Stimulated activated CD4-positive, alpha-beta T cell treated with anti-CD3 and anti-CD28 coated beads, Interleukin-2, amount 100 ng/mL, for 24 hours (primary cell): ENCODE measurements at regions not wholly inside any gene's neighbourhood (a gene's known extent, or its start where the extent isn't known, plus 50 kb on each side); places are given as distances from the start of the nearest gene placed in this dataset.
A peak's percentile ranks its signal among the peaks of the same experiment; 100 is the strongest.
"Not testable (repeated sequence)": the region's sequence is repeated elsewhere in the genome, so short reads cannot be mapped to it uniquely, and the experiment has no call there.

Source experiments
- DNase-seq, 2 donors: peaks; one replicate each; pipeline ENCODE4 v3.0.0-alpha.2; 2020

DNA sequence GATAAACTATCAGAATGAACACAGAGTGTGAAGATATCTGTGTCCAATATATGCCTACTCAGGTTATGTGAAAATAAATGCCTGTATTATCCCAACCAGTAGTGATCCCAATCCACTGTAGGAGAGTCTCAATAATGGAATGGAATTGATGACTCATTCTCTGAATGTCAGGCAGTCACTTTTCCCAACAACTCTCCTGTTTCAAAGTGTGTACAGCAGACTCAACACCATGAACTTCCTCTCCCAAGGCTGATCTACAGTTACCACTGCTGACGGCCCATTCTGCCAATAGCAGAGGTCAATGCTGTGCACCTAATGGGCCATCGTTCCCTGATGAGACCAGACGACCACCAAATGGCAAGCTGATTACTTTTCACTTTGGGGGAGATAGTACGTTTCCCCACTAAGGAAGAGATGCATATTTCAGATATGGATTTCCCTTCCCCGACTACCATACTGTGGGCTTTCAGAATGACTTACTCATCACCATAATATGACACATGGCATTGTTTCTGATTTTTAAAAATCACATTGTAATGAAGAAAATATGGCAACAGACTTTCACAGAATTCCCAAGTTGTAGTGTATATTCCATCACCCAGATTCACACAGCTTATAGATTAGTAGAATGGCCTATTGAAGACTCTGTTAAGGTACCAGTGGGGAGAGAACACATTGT is 601.7 kb upstream of the VRK2 start:
- DNase-seq: no peak

- no peak for DNase-seq
These were observed 597.8 kb upstream of the VRK2 start for GRCh38 chr2:57448816-57449215.

- no peak for DNase-seq
These were observed 596.4 kb upstream of the VRK2 start for GRCh38 chr2:57450170-57450569.

DNA sequence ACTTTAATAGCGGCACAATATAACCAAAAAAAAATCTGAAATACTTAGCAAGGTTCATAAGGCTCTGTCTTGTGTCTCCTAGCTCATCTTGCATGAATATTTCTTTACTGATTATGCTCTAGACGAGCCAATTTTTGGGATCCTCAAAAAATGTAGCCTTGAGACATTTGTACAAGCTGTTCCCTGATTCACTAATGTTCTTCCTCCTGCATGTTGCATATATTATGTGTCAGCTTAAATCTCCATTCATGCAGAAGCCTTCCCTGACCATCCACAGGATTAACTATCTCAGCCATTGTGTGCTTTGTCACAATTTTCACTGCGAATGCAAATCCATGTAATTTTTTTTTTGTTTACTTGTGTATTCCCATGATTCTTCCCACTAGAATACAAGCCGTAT is 594.0 kb upstream of the VRK2 start:
- DNase-seq: no peak

DNA sequence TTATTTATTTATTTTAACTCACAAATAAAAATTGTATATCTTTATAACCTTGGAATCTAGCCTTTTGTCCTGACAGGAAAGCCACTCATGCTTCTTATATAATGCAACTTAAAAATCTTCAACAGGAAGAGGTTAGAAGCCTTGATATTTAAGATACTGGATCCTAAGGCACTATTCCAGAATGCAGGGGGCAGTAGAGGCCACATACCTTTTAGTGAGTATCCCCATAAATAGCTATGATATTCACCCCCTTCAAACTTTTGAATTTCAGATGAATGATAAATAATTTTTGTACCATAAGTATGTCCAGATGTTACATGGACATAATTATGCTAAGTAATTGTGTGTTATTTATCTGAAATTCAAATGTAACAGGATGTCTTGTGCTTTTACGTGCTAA is 592.7 kb upstream of the VRK2 start:
- no peak for DNase-seq

GRCh38 chr2:57460396-57461276 is 586.0 kb upstream of the VRK2 start:
- DNase-seq: no peak

DNA sequence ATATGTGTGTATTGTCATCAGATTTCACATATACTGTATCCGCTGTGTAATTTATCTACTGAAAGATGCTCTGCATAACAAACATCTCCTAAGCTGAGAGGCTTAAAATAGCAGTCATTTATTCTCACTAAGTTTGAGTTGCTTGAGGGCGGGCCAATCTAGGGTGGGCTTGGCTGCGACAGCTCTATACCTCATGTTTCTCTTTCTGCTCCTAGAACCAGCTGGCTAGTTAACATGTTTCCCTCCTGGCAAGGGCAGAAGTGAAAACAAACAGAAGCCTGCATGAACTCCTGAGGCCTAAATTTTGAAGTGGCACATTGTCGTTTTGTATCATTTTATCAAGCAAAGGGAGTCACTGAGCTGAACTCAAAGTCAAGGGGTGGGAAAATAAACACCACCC is 585.0 kb upstream of the VRK2 start:
- DNase-seq: no peak

DNA sequence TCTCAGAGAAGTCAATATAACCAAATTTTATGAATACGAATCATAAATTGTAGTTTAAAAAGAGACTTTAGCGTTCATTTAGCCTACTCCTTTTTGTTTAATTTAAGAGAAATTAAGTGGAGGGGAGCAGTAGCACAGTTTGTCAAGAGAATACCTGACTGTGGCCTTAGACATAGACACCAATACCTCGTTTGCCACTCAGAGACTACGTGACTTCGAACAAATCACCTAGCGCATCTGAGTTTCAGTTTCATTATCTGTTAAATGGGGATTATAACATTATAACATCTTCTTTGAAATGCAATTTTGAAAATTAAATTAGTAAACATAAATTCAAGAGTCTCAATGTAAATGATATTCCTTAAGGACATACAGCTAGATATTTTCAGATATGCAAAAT is 581.5 kb upstream of the VRK2 start:
- no peak for DNase-seq

GRCh38 chr2:57465967-57466366 is 580.6 kb upstream of the VRK2 start:
- no peak for DNase-seq

DNA sequence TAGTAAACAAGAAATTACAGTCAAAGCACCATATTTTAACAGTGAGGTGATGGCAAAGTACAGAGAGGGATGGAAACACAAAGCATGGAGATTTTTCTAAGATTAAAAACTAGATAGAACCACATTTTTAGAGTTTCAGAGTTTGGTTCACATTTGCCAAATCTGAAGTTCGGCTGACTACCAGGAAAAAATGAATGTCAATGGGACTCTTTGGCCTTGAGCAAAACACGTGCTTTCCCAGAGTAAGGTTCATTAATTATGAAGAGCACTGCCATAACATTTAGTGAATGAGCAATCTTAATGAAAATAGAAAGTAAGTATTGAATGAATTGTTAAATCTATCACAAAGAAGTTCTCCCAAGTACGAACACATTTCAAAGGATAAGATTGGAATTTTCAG is 571.2 kb upstream of the VRK2 start:
- DNase-seq: no peak

DNA sequence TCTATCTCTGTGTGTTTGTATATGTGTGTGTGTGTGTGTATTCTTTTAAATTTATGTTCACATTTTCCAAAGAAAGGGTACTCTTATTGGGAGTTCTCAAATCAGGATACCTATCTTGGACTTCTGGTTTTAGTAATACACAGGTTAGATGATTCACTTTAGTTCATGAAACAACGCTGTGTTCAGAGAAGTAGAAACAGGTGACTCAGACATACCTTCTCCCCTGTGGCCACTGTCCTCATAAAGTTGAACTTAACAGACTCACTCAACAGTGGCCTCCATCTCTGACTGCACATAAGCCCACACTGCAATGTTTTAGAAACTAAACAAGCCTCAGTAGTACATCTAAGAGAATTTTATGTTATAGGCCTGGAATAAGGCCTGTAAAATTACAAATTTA is 566.6 kb upstream of the VRK2 start:
- DNase-seq: no peak

DNA sequence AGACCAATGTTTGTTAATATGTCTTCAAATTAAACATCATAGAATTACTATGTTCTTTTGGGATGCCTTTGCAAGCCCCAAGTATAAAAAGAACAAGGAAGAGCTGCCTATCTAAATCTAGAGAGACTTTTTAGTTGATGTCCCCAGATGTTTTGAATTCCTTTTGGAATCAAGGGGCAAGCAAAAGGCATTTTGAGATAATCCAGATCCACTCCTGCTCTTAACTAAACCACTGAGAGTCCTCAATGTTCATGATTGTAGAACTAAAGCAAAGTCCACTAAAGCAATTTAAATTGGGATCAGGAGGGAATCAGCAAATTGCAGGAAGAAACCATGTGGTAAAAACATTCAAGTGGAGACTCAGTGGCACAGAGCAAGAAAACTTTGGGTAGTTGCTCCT is 558.5 kb upstream of the VRK2 start:
- DNase-seq: no peak

DNA sequence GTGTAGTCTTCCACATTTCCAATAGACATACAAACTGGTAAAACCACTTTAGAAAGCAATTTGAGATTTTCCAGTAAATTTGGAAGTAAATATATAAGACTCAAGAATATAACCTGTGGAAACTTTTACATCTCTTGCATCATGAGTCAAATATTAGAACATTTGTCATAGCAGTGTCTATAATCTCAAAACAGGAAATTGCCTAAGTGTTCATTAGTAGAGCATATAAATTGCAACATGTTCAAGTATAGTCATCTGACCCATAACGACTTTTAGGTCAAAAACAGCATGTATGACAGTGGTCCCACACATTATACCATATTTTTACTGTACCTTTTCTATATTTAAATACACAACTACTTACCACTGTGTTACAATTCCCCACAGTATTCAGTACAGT is 555.9 kb upstream of the VRK2 start:
- no peak for DNase-seq

GRCh38 chr2:57491213-57491612 is 555.4 kb upstream of the VRK2 start:
- no peak for DNase-seq

DNA sequence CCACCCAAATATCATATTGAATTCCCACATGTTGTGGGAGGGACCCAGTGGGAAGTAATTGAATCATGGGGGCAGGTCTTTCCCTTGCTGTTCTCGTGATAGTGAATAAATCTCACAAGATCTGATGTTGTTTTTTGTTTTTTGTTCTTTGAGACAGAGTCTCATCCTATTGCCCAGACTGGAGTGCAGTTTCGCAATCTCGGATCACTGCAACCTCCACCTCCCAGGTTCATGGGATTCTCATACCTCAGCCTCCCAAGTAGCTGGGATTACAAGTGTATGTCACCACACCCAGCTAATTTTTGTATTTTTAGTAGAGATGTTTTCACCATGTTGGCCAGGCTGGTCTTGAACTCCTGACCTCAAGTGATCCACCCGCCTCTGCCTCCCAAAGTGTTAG is 552.6 kb upstream of the VRK2 start:
- DNase-seq: not testable (repeated sequence)

GRCh38 chr2:57497489-57498096 is 549.0 kb upstream of the VRK2 start:
- peak; percentile 20 to 32 for DNase-seq

GRCh38 chr2:57504787-57505186 is 541.8 kb upstream of the VRK2 start:
- DNase-seq: no peak

DNA sequence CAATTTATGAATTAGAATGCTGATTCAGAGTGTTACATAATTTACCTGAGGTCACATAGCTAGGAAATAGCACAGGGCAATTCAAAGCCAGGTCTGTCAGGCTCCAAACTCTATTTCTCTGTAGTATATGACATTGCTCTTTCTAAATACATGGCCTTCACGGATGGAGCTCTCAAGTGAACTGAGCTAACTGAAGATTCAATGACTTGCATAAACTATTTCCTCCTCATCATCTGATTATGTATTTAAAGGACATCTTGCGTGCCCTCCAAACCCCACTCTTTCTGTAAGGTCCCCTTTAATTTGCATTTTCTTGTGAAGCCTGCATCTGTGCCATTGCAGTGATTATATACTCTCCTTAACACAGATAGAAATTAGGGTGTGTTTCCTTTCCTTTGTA is 537.4 kb upstream of the VRK2 start:
- no peak for DNase-seq

DNA sequence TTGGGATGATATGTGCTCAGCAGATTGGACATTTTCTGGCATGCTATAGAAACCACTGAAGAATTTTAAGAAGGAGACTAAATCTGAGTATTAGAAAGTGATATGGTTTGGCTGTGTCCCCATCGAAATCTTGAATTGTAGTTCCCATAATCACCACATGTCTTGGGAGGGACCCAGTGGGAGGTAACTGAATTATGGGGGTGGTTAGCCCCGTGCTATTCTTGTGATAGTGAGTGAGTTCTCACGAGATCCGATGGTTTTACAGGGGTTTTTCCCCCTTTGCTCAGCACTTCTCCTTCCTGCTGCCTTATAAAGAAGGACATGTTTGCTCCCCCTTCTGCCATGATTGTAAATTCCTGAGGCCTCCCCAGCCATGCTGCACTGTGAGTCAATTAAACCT is 535.9 kb upstream of the VRK2 start:
- DNase-seq: no peak

DNA sequence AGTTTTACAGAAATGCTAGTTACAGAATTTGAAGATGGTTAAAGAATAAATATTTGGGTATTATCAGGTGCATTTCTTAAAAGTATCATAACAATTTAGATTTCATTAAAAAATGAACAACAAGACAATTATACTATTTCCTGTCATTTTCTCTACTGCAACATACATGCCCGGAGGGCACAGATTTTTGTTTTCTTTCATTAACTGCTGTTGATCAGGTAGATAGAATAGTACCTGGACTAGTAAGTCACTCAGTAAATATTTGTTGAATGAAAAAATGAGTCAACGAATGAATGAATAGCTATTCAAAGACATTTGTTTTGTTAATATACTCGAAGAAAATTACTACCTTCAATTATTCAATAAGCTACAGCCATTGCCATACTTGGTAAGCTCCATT is 531.2 kb upstream of the VRK2 start:
- DNase-seq: no peak

DNA sequence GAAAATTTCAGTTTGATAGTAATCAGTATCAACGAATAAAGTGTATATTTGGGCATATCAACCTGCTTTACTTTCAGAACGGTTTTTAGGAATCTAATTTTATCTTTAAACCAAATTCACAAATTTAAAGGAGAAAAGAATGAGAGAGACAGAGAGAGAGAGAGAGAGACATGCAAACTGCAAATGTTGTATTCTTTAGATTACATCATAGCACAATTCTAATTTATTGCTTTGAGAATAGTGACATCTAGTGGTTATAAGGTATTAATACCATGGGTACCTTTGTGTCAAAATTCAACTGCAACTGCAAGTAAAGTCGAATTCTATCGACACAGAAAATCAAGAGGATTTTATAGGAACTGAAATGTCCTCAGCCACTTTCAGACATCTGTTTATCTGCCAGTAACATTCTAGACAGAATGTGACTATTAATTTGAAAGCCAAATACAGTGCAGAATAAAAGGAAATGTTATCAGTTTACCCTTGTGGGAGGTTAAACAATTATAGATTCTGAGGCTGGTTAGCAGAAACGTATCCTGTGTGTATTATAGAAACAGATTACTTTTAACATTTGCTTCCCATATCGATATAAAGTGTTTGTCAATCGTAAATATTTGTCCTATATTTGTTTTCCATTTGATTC is 529.8 kb upstream of the VRK2 start:
- DNase-seq: no peak

GRCh38 chr2:57523304-57523703 is 523.3 kb upstream of the VRK2 start:
- no peak for DNase-seq

- DNase-seq: no peak
These were observed 518.9 kb upstream of the VRK2 start for GRCh38 chr2:57527685-57528084.

DNA sequence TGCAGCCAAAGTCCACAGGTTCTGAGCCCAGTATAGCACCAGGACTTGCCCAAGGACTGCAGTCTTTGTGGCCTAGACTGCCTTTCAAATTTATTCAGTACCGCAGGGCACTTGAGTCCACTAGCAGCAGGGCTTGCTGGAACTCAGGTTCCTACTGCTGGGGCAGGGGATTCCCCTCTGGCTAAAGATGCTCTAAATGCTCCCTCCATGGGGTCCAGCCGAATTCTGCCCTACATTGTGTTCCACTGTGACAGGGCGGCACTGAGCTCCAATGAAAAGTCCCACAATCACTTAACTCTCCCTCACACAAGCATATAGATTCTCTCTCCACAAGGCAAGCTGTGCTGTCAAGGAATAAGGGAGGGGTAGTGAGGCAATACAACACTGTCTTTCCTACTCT is 518.1 kb upstream of the VRK2 start:
- DNase-seq: no peak
